NCI-H510A (cell line): ENCODE measurements at regions not wholly inside any gene's neighbourhood (a gene's known extent, or its start where the extent isn't known, plus 50 kb on each side); places are given as distances from the start of the nearest gene placed in this dataset.
"Not testable (repeated sequence)": the region's sequence is repeated elsewhere in the genome, so short reads cannot be mapped to it uniquely, and the experiment has no call there.

ENCODE experiments used
- DNase-seq: peaks from one replicate; lab custom pipeline; 2025; lab: John Stamatoyannopoulos, UW

DNA sequence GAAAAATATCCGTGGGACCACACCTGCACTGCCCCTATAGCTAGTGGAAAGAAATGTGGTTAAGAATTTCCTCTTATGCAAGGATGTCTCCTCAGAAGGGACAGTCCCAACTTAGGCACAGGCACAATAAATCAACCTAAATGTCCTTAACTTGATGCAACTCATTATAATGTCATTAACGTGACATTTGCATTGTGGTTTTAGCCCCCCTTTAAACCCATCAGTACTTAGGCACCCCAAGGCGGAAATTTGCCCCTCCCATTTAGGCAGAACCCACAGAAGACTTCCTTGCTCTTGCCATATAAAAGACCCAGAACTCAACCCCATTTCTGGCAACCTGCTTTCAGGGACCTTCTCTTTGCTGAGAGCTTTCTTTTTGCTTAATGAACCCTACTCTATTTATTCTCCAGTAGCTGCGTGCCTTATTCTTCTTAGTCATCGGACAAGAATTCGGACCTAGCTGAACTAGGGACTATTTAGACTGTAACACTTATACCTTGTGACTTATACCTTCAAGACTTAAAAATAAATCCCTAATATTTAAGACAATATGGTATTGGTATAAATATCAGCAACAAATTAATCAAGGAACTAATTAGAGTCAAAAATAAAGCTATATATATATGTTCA, 1281.6 kb upstream of the TMEFF2 start:
- DNase-seq = no peak

DNA sequence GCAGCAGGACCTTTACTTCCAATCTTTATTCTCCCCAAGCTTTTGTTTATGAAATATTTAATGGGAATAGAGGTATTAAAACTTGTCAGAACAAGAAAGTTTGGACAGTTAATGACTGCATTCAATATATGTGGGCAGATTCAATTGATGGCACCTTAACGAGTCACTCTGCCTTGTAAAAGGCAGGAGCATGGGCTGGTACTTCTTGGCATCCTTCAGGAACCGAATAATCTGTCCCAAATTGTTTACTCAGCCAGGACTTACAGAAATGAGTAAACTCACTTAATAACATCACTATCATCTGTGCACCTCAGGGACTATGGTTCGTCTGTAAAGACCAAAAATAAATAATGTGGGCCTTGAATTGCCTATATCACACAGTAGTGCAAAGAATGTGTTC, 1280.3 kb upstream of the TMEFF2 start:
- no peak for DNase-seq

- DNase-seq = no peak
Observed at GRCh38 chr2:193469251-193469650, 1274.5 kb upstream of the TMEFF2 start.

DNA sequence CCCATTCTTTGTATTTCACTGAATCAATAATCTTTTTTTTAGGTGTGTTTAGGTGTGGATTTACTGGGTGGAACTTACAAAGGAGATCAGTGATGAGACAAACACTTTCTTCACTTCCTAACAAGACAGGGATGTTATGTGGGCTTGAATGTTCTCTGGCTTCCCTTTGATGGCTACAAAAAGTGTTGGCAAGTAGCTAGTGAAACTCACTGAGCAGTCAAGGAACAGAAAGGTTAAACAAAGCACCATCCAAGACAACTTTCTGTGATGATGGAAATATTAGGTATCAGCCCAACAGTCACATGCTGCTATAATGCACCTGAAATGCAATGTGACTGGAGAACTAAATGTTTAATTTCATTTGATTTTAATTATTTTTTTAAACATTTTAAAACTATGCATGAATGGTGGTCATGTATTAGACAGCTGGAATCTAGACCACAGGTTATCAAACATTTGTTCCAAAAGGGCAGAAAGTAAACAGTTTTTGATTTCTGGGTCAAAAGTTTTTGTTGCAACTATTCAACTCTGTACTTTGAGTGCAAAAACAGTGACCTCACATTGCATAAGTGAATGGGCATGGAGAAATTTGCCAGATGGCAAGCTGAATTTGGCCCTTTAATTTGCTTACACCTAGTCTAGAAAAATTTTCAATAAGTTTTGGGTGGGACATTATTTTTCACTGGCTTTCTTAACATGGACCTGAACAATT, 1272.7 kb upstream of the TMEFF2 start:
- DNase-seq = no peak

DNA sequence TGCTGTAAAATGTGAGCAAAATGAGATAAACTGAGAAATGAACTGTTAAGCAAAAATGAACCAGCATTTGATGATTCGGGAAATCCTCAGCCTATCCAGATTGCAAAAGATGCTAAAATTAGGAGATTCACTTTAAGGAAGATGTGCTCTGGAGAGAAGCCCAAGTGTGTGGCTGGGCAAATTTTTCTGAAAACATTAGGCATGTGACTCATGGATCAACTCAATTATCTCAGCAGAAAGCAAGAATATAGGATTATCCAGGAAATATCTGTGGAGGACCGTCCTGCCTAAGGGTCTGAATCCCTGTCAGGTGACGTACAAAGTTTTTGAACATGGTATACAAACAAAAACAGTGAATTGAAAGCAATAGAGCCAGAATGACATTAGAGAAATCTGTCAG, 1268.3 kb upstream of the TMEFF2 start:
- no peak for DNase-seq

- no peak for DNase-seq
Observed at GRCh38 chr2:193462411-193462810, 1267.7 kb upstream of the TMEFF2 start.

DNA sequence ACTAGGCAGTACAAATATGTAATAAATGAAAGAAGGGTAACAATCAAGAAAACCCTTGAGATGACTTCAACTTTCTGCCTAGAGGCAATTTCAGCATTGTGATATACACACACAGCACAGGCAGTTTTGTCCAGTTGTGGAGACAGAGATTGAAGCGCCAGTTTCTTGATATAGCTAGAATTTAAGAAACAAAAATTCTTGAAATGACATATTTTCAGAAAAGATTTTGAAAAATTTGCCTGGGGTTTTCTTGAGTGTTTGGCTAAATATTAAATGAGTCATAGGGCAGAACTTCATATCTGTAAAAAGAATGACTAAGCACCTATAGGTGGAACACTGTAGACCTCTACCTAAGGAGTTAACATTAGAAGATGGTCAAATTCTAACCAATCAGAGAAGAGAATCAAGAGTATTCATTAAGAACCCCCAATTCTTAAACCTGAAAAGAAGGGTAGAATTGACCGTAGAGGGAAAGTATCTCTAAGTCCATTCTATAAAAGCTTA, 1266.8 kb upstream of the TMEFF2 start:
- DNase-seq = no peak

DNA sequence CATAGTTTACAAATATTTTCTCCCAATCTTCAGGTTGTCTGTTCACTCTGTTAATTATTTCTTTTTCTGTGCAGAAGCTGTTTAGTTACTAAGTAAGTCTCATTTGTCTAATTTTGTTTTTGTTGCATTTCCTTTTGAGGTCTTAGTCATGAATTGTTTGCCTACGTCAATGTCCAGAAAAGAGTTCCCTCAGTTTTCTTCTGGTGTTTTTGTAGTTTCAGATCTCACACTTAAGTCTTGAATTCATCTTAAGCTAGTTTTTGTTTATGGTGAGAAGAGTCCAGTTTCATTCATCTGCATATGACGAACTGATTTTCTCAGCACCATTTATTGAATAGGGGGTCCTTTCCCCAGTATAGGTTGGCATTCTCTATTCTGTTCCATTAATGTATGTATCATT, 1252.2 kb upstream of the TMEFF2 start:
- no peak for DNase-seq

DNA sequence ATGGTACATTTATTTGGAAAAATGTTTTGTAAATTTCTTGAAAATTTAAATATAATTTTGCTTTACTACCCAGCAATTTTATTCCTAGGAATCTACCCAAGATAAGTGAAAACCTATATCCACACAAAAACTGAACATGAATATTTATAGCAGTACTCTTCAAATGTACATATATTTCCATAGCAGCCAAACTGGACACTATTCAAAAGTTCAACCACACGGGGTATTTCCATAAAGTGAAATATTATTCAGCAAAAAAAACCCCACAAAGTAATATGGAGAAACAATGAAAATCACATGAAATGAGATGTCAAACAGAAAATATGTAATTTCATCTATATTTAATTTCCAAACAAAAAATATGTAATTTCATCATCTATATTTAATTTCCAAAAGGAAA, 1247.6 kb upstream of the TMEFF2 start:
- DNase-seq = no peak

GRCh38 chr2:193428336-193428818, 1233.6 kb upstream of the TMEFF2 start:
- DNase-seq = no peak

DNA sequence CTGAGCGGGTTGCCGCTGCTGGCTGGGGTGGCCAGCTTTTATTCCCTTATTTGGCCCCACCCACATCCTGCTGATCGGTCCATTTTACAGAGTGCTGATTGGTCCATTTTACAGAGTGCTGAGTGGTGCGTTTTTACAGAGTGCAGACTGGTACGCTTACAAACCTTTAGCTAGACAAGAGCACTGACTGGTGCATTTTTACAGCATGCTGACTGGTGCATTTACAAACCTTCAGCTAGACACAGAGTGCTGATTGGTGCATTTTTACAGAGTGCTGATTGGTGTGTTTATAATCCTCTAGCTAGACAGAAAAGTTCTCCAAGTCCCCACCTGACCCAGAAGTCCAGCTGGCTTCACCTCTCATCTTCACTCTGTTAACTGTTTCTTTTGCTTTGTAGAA, 1217.6 kb upstream of the TMEFF2 start:
- not testable (repeated sequence) for DNase-seq

- no peak for DNase-seq
Observed at GRCh38 chr2:193409951-193410350, 1215.2 kb upstream of the TMEFF2 start.

DNA sequence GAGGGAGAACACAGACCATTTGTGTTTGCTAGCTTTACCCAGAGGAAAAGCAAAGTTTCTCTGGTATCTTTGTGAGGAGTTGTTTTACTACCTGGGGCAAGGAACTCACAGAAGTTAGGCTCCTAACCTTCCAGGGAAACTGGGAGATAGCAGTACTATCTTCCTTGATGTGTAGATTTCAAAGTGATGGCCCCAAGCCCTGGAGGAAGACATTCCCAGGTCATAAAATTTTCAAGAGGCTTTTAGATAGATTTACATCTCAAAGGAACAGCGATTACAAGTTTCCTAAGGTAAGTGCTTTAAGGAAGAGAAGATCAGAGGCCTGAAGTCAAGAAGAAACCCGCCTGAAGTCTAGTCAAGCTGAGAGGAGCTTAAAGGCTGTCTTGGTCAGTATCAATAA, 1187.8 kb upstream of the TMEFF2 start:
- no peak for DNase-seq

DNA sequence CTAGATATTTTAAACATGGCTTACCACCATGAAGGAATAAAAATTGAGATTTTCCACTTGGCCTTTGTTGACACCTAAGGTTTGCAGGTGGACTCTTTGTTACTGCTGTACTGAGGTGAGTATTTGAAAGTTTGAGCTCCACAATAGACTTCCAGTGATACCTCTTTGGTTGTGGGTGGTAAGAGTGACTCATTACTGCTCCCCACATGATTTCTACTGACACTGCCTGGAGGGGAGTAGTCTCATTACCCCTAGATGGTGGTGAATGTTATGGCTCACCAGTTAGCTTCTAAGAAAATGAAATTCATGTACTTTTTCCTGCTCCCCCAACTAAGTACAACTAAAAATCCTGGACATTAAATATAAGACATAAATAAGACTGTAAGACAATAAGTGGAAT, 1183.1 kb upstream of the TMEFF2 start:
- no peak for DNase-seq

- DNase-seq = no peak
Observed at GRCh38 chr2:193373120-193373519, 1178.4 kb upstream of the TMEFF2 start.

DNA sequence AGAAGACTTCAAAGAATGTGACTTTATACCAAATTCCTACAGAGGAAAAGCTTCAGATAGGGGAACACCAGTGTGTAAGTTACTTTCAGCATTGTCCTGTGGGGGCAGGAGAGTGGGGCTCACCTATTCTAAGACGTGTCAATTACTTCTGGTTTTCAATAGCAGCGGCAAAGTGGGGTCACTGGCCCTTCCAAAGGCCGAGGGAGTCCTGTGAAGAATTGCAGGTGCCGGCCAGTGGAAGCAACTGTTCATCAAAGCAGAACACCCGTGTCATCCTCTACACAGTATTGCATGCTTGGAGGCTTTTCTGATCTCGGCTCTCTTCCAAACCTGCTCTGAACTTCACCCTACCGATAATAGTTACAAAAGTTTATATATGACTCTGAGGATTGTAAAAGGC, 1176.5 kb upstream of the TMEFF2 start:
- no peak for DNase-seq

GRCh38 chr2:193368615-193369014, 1173.9 kb upstream of the TMEFF2 start:
- no peak for DNase-seq

DNA sequence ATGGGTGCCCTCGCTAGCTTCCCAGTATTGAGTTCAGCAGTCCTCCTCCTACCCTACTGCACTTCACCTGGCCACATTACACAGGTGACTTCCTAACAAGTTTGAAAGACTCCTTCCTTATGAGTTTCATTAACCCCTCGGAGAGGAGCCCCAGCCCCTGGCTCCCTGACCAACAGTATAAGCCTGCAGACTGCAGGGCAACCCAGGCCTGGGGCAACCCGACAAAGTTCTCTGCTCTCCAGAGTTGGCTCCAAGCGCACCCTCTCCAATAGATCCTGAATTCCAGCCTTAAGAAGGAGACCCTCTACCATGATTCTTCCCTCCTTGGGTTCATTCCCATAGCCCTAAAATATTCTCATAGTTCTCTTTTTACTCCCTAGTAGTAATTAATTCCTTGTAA, 1162.8 kb upstream of the TMEFF2 start:
- DNase-seq = no peak

GRCh38 chr2:193352665-193353242, 1158.0 kb upstream of the TMEFF2 start:
- not testable (repeated sequence) for DNase-seq

- no peak for DNase-seq
Observed at GRCh38 chr2:193350509-193350908, 1155.8 kb upstream of the TMEFF2 start.

GRCh38 chr2:193349642-193350041, 1154.9 kb upstream of the TMEFF2 start:
- no peak for DNase-seq

- DNase-seq = no peak
Observed at GRCh38 chr2:193348055-193348454, 1153.3 kb upstream of the TMEFF2 start.

DNA sequence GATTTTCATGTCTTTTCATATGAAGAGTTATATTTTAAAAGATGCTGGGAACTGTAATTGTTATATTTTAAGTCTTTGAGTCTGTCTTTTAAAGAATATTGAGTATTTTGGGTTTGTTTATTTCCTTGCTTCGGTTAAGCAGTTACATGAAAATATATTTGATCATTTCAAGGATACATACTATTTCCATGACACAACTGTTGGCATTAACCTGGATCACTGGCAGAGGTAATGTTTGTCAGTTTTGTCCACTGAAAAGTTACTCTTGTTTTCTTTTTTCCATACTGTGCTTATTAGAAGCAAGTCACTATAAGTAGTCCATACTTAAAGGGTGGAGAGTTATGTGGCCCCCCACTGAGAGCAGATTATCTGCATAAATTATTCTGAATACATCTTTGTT, 1142.0 kb upstream of the TMEFF2 start:
- DNase-seq = no peak
